Middle frontal gyrus (tissue), 1 donor: ENCODE measurements at regions not wholly inside any gene's neighbourhood (a gene's known extent, or its start where the extent isn't known, plus 50 kb on each side); places are given as distances from the start of the nearest gene placed in this dataset.

Experiments used
- DNase-seq: peaks from one replicate; pipeline ENCODE4 v3.0.0-alpha.2; 2015; ENCODE audit warnings: low spot score; ENCODE audit errors: extremely low spot score

DNA sequence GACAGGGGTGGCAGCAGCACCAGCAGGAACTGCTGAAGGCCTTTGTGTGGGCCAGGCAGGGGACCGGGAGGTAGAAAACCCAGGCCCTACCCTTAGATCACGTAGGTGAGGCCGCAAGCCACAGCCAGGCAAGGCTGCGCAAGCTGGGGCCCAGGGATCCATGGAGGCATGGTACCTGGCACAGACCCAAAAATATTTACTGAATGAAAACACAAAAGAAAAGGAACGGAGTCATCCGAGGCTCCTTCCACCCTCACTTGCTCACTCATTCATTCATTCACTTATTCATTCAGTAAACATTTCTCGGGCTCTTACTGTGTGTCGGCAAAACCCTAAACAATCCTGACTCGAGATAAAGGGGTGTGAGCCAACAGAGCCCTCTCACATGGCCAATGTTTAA lies 102.3 kb downstream of the BCOR start:
- no peak for DNase-seq

DNA sequence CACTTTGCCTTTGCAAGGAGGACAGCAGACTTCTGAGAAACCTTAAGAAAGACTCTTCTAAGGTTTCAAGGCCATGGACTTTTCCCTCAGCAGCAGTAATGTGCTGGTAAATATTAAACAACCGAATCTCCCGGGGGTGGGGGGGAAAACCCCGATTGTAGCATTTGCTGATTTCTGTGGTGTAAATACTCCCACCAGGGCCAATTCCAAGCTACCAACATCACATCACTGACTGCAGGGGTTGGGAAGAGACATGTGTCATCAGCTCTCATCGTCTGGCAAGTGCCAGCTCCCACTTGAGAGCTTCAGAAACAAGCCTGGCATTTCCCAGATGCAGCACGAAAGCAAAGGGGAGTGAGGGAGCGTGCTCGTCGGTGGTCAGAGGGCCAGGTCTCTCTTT lies 101.2 kb downstream of the BCOR start:
- no peak for DNase-seq

DNA sequence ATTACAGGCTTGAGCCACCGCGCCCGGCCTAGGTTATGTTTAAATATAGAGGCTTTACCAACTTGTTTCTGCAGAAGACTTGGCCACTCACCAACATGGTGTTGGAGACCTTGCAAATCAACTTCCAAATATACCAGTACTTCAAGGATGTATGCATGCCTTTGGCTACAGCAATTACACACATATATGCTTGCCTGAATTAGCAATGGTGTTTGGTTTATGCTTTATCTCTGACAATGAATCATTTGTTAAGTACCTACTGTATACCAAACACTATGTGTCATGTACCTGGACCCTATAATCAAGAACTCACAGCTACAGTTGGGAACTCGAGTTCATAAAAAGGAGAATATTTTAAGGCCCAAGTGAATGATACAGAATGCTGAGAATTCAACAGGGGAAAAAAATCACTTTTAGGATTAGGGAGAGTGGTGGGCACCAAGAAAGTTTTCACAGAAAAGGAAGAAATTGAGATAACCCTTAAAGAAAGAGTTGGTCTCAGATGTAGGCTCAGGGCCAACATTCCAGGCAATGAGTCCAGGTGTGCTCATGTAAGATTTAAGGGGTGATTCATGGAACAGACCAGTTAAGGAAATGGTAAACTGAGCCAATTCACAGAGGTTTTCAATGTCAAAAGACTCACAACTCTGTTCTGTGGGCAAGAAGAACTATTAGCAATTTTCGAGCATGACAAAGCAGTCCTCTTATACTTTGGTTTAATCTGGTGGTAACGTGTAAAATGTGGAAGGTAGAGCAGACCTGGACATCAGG lies 98.9 kb downstream of the BCOR start:
- DNase-seq: no peak
